ENCODE measurements at regions not wholly inside any gene's neighbourhood (a gene's known extent, or its start where the extent isn't known, plus 50 kb on each side); places are given as distances from the start of the nearest gene placed in this dataset.
A peak's percentile ranks its signal among the peaks of the same experiment; 100 is the strongest.
"Not testable (repeated sequence)": the region's sequence is repeated elsewhere in the genome, so short reads cannot be mapped to it uniquely, and the experiment has no call there.

- DNase-seq (ENCODE audit: low spot score), result no peak
- no peak for FAIRE-seq
These were observed 651.9 kb upstream of the COBL start for GRCh38 chr7:51968461-51968860.

- no peak for FAIRE-seq
- no peak for DNase-seq (ENCODE audit: low spot score)
These were observed 648.8 kb upstream of the COBL start for GRCh38 chr7:51965454-51965853.

- peak; percentile 41 for FAIRE-seq
- no peak for DNase-seq (ENCODE audit: low spot score)
These were observed 645.2 kb upstream of the COBL start for GRCh38 chr7:51961804-51962203.

GRCh38 chr7:51950813-51951212, 634.2 kb upstream of the COBL start:
- no peak for FAIRE-seq
- DNase-seq (ENCODE audit: low spot score), result peak; percentile 87

- FAIRE-seq (peak; percentile 97), DNase-seq (ENCODE audit: low spot score) (peak; percentile 87)
These were observed 633.4 kb upstream of the COBL start for GRCh38 chr7:51949726-51950644.

GRCh38 chr7:51930834-51931233, 614.2 kb upstream of the COBL start:
- FAIRE-seq (no peak), DNase-seq (ENCODE audit: low spot score) (no peak)

- DNase-seq (ENCODE audit: low spot score) (no peak), FAIRE-seq (no peak)
These were observed 613.2 kb upstream of the COBL start for GRCh38 chr7:51929818-51930217.

DNA sequence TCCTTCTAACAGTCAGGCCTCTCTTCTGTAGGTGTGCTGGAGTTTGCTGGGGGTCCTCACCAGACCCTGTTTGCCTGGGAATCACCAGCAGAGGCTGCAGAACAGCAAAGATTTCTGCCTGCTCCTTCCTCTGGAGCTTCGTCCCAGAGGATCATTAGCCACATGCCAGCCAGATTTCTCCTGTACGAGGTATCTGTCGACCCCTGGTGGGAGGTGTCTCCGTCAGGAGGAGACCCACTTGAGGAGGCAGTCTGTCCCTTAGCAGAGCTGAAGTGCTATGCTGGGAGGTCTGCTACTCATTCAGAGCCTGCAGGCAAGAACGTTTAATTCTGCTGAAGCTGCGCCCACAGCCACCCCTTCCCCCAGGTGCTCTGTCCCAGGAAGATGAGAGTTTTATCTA, 611.1 kb upstream of the COBL start:
- FAIRE-seq (no peak), DNase-seq (ENCODE audit: low spot score) (no peak)

GRCh38 chr7:51918581-51918980, 602.0 kb upstream of the COBL start:
- no peak for FAIRE-seq
- DNase-seq (ENCODE audit: low spot score), result no peak

DNA sequence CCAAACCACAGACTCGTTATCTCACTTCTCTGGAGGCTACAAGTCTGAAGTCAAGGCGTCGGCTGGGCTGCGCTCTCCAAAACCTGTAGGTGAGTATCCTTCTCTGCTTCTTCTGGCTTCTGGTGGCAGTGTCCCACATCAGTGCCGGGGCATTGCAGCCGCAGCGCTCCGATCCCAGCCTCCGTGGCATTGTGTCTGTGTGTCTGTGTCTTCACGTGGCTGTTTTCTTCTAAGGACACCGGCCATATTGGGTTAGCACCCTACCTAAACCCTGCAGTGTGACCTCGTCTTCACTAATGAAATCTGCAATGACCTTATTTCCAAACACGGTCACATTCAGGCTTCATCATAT, 584.9 kb upstream of the COBL start:
- FAIRE-seq (no peak), DNase-seq (ENCODE audit: low spot score) (no peak)

- not testable (repeated sequence) for DNase-seq (ENCODE audit: low spot score); FAIRE-seq
These were observed 584.3 kb upstream of the COBL start for GRCh38 chr7:51900755-51901488.

- FAIRE-seq, result no peak
- DNase-seq (ENCODE audit: low spot score), result no peak
These were observed 583.0 kb upstream of the COBL start for GRCh38 chr7:51899611-51900010.

- DNase-seq (ENCODE audit: low spot score), result no peak
- no peak for FAIRE-seq
These were observed 565.8 kb upstream of the COBL start for GRCh38 chr7:51882412-51882811.

GRCh38 chr7:51881309-51881708, 564.7 kb upstream of the COBL start:
- DNase-seq (ENCODE audit: low spot score) (no peak), FAIRE-seq (no peak)

DNA sequence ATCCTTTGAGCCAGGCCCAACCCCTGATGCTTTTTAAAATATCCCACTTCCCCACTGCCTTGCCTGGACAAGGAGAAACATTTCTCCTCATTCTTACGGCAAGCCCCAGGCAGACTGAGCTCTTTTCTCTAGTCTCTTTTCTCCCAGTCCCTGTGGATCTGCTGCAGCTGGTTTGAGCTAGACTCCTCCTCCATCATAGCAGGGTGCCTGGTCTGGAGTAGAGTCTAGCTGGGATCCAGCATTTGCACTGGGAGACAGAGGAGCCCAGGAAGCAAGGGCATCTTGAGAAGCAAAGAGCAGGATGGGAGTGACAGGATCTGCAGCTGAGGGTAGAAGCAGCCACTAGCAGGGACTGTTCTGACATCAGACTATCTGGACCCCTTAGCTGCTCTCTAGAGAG, 562.3 kb upstream of the COBL start:
- FAIRE-seq (no peak), DNase-seq (ENCODE audit: low spot score) (no peak)

GRCh38 chr7:51869452-51869851, 552.8 kb upstream of the COBL start:
- DNase-seq (ENCODE audit: low spot score) (no peak), FAIRE-seq (no peak)

- FAIRE-seq, result no peak
- no peak for DNase-seq (ENCODE audit: low spot score)
These were observed 550.5 kb upstream of the COBL start for GRCh38 chr7:51867117-51867516.

DNA sequence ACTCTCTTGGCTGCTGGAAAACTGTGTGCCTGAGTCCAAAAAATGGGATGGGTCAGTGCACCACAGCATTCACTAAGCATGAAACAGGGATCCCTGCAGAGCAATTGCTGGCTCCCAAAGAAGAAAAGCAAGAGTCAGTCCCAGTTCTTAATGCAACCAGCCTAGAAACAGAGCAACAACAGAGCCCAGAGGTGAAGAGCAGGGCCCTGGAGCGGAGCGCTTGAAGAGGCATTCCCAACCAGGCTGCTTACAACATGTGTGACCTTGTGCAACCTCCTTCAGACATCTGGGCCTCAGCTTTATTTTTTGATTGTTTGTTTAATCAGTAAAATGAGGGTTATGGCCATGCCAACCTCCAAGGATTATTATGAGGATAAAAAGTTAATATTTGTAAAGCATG, 543.7 kb upstream of the COBL start:
- no peak for DNase-seq (ENCODE audit: low spot score)
- no peak for FAIRE-seq

- DNase-seq (ENCODE audit: low spot score), result no peak
- FAIRE-seq, result no peak
These were observed 533.5 kb upstream of the COBL start for GRCh38 chr7:51850126-51850525.

GRCh38 chr7:51847461-51848134, 531.0 kb upstream of the COBL start:
- FAIRE-seq (no peak), DNase-seq (ENCODE audit: low spot score) (no peak)

- not testable (repeated sequence) for FAIRE-seq; DNase-seq (ENCODE audit: low spot score)
These were observed 522.5 kb upstream of the COBL start for GRCh38 chr7:51839130-51839529.

DNA sequence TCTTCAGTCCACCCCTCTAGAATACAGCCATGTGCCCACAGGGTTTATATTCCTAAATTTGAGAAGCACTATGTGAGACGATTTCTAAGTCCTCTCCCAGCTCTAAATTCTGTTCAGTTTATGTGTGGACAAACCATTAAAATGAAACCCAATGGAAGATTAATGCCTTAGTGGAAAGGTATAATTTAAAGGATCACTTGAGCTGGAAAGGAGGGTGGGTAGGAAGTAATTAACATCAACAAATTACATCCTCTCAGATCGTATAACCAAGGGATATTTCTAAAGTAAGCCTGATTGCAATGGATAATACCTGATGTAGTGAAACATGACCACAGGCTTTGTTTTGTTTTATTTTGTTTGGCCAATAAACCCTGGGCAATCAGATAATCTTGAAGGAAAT, 511.0 kb upstream of the COBL start:
- DNase-seq (ENCODE audit: low spot score) (no peak), FAIRE-seq (no peak)

All from RCC 7860 (cell line).